Astrocyte (in vitro differentiated cells and primary cell): ENCODE measurements at regions not wholly inside any gene's neighbourhood (a gene's known extent, or its start where the extent isn't known, plus 50 kb on each side); places are given as distances from the start of the nearest gene placed in this dataset.

Source experiments
- DNase-seq: peaks from one replicate; pipeline ENCODE4 v3.0.0-alpha.2; 2010; ENCODE audit warnings: low read depth
- FAIRE-seq: peaks from 2 replicates; lab custom pipeline; 2011; peaks lifted over from hg19 to GRCh38; lab: Jason Lieb, UNC
- H2AFZ ChIP-seq: 2 replicates; pipeline ENCODE4 v1.6.0; 2012; ENCODE audit warnings: low read depth, low read length, inconsistent platforms
- H3K27ac ChIP-seq: 2 replicates; pipeline ENCODE4 v1.5.1; 2011; ENCODE audit warnings: low read depth, low read length, inconsistent platforms
- H3K27me3 ChIP-seq: 2 replicates; pipeline ENCODE4 v1.6.0; 2011; ENCODE audit warnings: low read length, inconsistent platforms; ENCODE audit not compliant: insufficient read depth
- H3K36me3 ChIP-seq: 2 replicates; pipeline ENCODE4 v1.5.1; 2011; ENCODE audit warnings: low read length, inconsistent platforms; ENCODE audit not compliant: insufficient read depth
- H3K4me1 ChIP-seq: 2 replicates; pipeline ENCODE4 v1.5.1; 2011; ENCODE audit warnings: low read length, inconsistent platforms; ENCODE audit not compliant: insufficient read depth
- H3K4me2 ChIP-seq: 2 replicates; pipeline ENCODE4 v1.6.0; 2012; ENCODE audit warnings: low read length, inconsistent platforms
- H3K4me3 ChIP-seq: 2 replicates; pipeline ENCODE4 v1.5.1; 2011; ENCODE audit warnings: low read depth, mild to moderate bottlenecking, low read length, inconsistent platforms; ENCODE audit not compliant: insufficient read depth
- H3K79me2 ChIP-seq: 2 replicates; pipeline ENCODE4 v1.6.0; 2012; ENCODE audit warnings: mild to moderate bottlenecking, low read length, inconsistent platforms; ENCODE audit not compliant: insufficient read depth
- H3K9ac ChIP-seq: 2 replicates; pipeline ENCODE4 v1.6.0; 2012; ENCODE audit warnings: mild to moderate bottlenecking, low read length, inconsistent platforms
- H3K9me3 ChIP-seq: 2 replicates; pipeline ENCODE4 v1.5.1; 2012; ENCODE audit warnings: low read depth, mild to moderate bottlenecking, low read length, inconsistent platforms; ENCODE audit not compliant: insufficient read depth
- H4K20me1 ChIP-seq: 2 replicates; pipeline ENCODE4 v1.6.0; 2012; ENCODE audit warnings: low read length, inconsistent platforms; ENCODE audit not compliant: insufficient read depth
- H3K27ac Mint-ChIP-seq: one replicate; pipeline ENCODE4 v1.8.0; 2021; ENCODE audit warnings: mild to moderate bottlenecking, mixed read lengths; ENCODE audit not compliant: unreplicated experiment
- H3K27me3 Mint-ChIP-seq: one replicate; pipeline ENCODE4 v1.8.0; 2021; ENCODE audit warnings: low read depth, mixed read lengths; ENCODE audit not compliant: unreplicated experiment
- H3K36me3 Mint-ChIP-seq: one replicate; pipeline ENCODE4 v1.8.0; 2021; ENCODE audit warnings: low read depth, mixed read lengths; ENCODE audit not compliant: unreplicated experiment
- H3K4me1 Mint-ChIP-seq: one replicate; pipeline ENCODE4 v1.8.0; 2021; ENCODE audit warnings: low read depth, mixed read lengths; ENCODE audit not compliant: unreplicated experiment
- H3K4me3 Mint-ChIP-seq: one replicate; pipeline ENCODE4 v1.8.0; 2021; ENCODE audit warnings: mild to moderate bottlenecking, moderate library complexity, mixed read lengths; ENCODE audit not compliant: unreplicated experiment
- H3K9me3 Mint-ChIP-seq: one replicate; pipeline ENCODE4 v1.8.0; 2021; ENCODE audit warnings: mild to moderate bottlenecking, mixed read lengths; ENCODE audit not compliant: unreplicated experiment
- CTCF ChIP-seq: IDR thresholded peaks from 2 replicates; pipeline ENCODE4 v1.5.1; 2011; ENCODE audit warnings: low read depth, mild to moderate bottlenecking, inconsistent platforms, low read length, moderate library complexity; ENCODE audit not compliant: insufficient read depth
- EZH2 ChIP-seq: IDR thresholded peaks from 2 replicates; pipeline ENCODE4 v1.6.1; 2012; ENCODE audit warnings: mild to moderate bottlenecking, low read length, inconsistent platforms; ENCODE audit not compliant: insufficient read depth

- H4K20me1 ChIP-seq, result no peaks in the 10 kb centered on the region
- H3K36me3 ChIP-seq, result no peaks in the 10 kb centered on the region
- Mint-ChIP-seq H3K9me3 (peaks cover 6% of the 10 kb centered on the region), H3K27me3 (peaks cover 19% of the 10 kb centered on the region), H3K4me3 (no peak overlapping the region), H3K27ac (no peak overlapping the region), H3K4me1 (no peaks in the 10 kb centered on the region), H3K36me3 (no peaks in the 10 kb centered on the region)
- no peak overlapping the region for H3K4me3 ChIP-seq
- no peak overlapping the region for H3K27ac ChIP-seq
- H3K9ac ChIP-seq, result no peak overlapping the region
- no peak for DNase-seq
- FAIRE-seq, result no peak
- H3K4me1 ChIP-seq, result no peaks in the 10 kb centered on the region
- no peaks in the 10 kb centered on the region for H3K79me2 ChIP-seq
- H3K27me3 ChIP-seq, result no peaks in the 10 kb centered on the region
- H2AFZ ChIP-seq, result no peak overlapping the region
- H3K9me3 ChIP-seq, result no peaks in the 10 kb centered on the region
- no peak overlapping the region for H3K4me2 ChIP-seq
- no peak for TF ChIP-seq CTCF
- no peak for TF ChIP-seq EZH2
Measured at GRCh38 chr1:5776035-5776550, 216.1 kb downstream of the NPHP4 start.

GRCh38 chr1:5774019-5774418 lies 218.2 kb downstream of the NPHP4 start:
- Mint-ChIP-seq H3K9me3 (peaks cover 4% of the 10 kb centered on the region), H3K27ac (no peak overlapping the region), H3K4me3 (no peak overlapping the region), H3K36me3 (no peaks in the 10 kb centered on the region), H3K27me3 (peaks cover 20% of the 10 kb centered on the region), H3K4me1 (no peaks in the 10 kb centered on the region)
- H3K4me2 ChIP-seq, result no peak overlapping the region
- H3K27me3 ChIP-seq, result no peaks in the 10 kb centered on the region
- FAIRE-seq, result no peak
- H3K9me3 ChIP-seq, result no peaks in the 10 kb centered on the region
- H3K79me2 ChIP-seq, result no peaks in the 10 kb centered on the region
- no peak overlapping the region for H3K9ac ChIP-seq
- TF ChIP-seq CTCF, result no peak
- no peak for TF ChIP-seq EZH2
- DNase-seq, result no peak
- H3K4me1 ChIP-seq, result no peaks in the 10 kb centered on the region
- H4K20me1 ChIP-seq, result no peaks in the 10 kb centered on the region
- no peaks in the 10 kb centered on the region for H3K36me3 ChIP-seq
- no peak overlapping the region for H3K27ac ChIP-seq
- no peak overlapping the region for H3K4me3 ChIP-seq
- no peak overlapping the region for H2AFZ ChIP-seq

- no peaks in the 10 kb centered on the region for H3K27me3 ChIP-seq
- no peak overlapping the region for H3K9ac ChIP-seq
- H3K4me3 Mint-ChIP-seq, result no peak overlapping the region
- H3K9me3 ChIP-seq, result no peaks in the 10 kb centered on the region
- H3K27ac ChIP-seq, result no peak overlapping the region
- no peaks in the 10 kb centered on the region for H3K36me3 Mint-ChIP-seq
- peaks cover 3% of the 10 kb centered on the region for H3K9me3 Mint-ChIP-seq
- no peaks in the 10 kb centered on the region for H3K4me1 ChIP-seq
- no peak overlapping the region for H2AFZ ChIP-seq
- H3K27ac Mint-ChIP-seq, result no peak overlapping the region
- FAIRE-seq (no peak), DNase-seq (no peak)
- peaks cover 31% of the 10 kb centered on the region for H3K27me3 Mint-ChIP-seq
- no peaks in the 10 kb centered on the region for H3K79me2 ChIP-seq
- H3K4me3 ChIP-seq, result no peak overlapping the region
- H3K4me1 Mint-ChIP-seq, result peaks cover 2% of the 10 kb centered on the region
- H3K36me3 ChIP-seq, result no peaks in the 10 kb centered on the region
- no peak for TF ChIP-seq CTCF
- no peak for TF ChIP-seq EZH2
- H4K20me1 ChIP-seq, result no peaks in the 10 kb centered on the region
- no peak overlapping the region for H3K4me2 ChIP-seq
Measured at GRCh38 chr1:5771788-5772187, 220.4 kb downstream of the NPHP4 start.
